Natural killer cell (primary cell): ENCODE measurements at regions not wholly inside any gene's neighbourhood (a gene's known extent, or its start where the extent isn't known, plus 50 kb on each side); places are given as distances from the start of the nearest gene placed in this dataset.

Experiments
- ATAC-seq, 3 donors: fragments of 150-1000 bp in 2 of 3; fragments of 200-7000 bp in 1 of 3; cut with Tn5 transposase; 1 replicate in 1 of 3; 2 replicates in 2 of 3; pipeline ENCODE4 v1.10.0; 2021; ENCODE audit warnings: mild to moderate bottlenecking in 2 of 3, moderate library complexity in 2 of 3
- DNase-seq, 2 donors: peaks; one replicate each; pipeline versions ENCODE4 v3.0.0 to v3.0.0-alpha.2; 2013 to 2021; ENCODE audit warnings: mixed read lengths in 1 of 2
- H3K27ac ChIP-seq: one replicate; pipeline ENCODE4 v1.5.1; 2013; ENCODE audit warnings: mild to moderate bottlenecking, low read length
- H3K27me3 ChIP-seq: one replicate; pipeline ENCODE4 v1.6.1; 2013; ENCODE audit warnings: low read length; ENCODE audit not compliant: control insufficient read depth, insufficient read depth
- H3K36me3 ChIP-seq: one replicate; pipeline ENCODE4 v1.6.1; 2013; ENCODE audit warnings: low read length; ENCODE audit not compliant: control insufficient read depth, insufficient read depth
- H3K4me1 ChIP-seq: one replicate; pipeline ENCODE4 v1.6.1; 2013; ENCODE audit warnings: low read length; ENCODE audit not compliant: control insufficient read depth, insufficient read depth
- H3K4me3 ChIP-seq: one replicate; pipeline ENCODE4 v1.5.1; 2013; ENCODE audit warnings: low read length
- H3K9me3 ChIP-seq: one replicate; pipeline ENCODE4 v1.6.1; 2013; ENCODE audit warnings: low read length; ENCODE audit not compliant: control insufficient read depth, insufficient read depth
- H3K27ac Mint-ChIP-seq, 2 donors: one replicate each; pipeline ENCODE4 v1.8.0; 2022; ENCODE audit warnings: mild to moderate bottlenecking in 2 of 2, mixed read lengths in 2 of 2, moderate library complexity in 1 of 2
- H3K27me3 Mint-ChIP-seq, 2 donors: one replicate each; pipeline ENCODE4 v1.8.0; 2022; ENCODE audit warnings: low read depth in 2 of 2, mixed read lengths in 2 of 2
- H3K36me3 Mint-ChIP-seq: one replicate; pipeline ENCODE4 v1.8.0; 2022; ENCODE audit warnings: mixed read lengths
- H3K4me1 Mint-ChIP-seq, 2 donors: one replicate each; pipeline ENCODE4 v1.8.0; 2022; ENCODE audit warnings: mixed read lengths in 2 of 2
- H3K4me3 Mint-ChIP-seq: one replicate; pipeline ENCODE4 v1.8.0; 2022; ENCODE audit warnings: mild to moderate bottlenecking, moderate library complexity, mixed read lengths
- H3K9me3 Mint-ChIP-seq, 2 donors: one replicate each; pipeline ENCODE4 v1.8.0; 2022; ENCODE audit warnings: mixed read lengths in 2 of 2
- CTCF ChIP-seq: fragments of 200-600 bp; IDR thresholded peaks from one replicate; pipeline ENCODE4 v1.8.0; 2022; ENCODE audit warnings: antibody characterized with exemption
- WGBS: methylation state at CpG from one replicate; pipeline ENCODE4 v1.1.7; 2013; ENCODE audit warnings: missing lambda C conversion rate; ENCODE audit not compliant: insufficient coverage; 5-methylcytosine and 5-hydroxymethylcytosine counted together
- intact Hi-C: fragments of 100-400 bp; cut with micrococcal nuclease; formaldehyde crosslinking; loops from one replicate; pipeline ENCODE4 v1.14.2; 2022

GRCh38 chr22:23384923-23385677 lies 195.0 kb downstream of the IGLL1 start:
- Mint-ChIP-seq H3K4me3 (no peak overlapping the region), H3K36me3 (no peaks in the 10 kb centered on the region), H3K27ac (no peak overlapping the region), H3K4me1 (peaks cover 6 to 9% of the 10 kb centered on the region in 2 donors), H3K9me3 (peaks cover 0 to 5% of the 10 kb centered on the region in 2 donors), H3K27me3 (peaks cover 0 to 6% of the 10 kb centered on the region in 2 donors)
- Histone ChIP-seq H3K9me3 (no peaks in the 10 kb centered on the region), H3K27ac (no peak overlapping the region), H3K36me3 (no peaks in the 10 kb centered on the region), H3K27me3 (no peaks in the 10 kb centered on the region), H3K4me1 (peaks cover 3% of the 10 kb centered on the region), H3K4me3 (no peak overlapping the region)
- no peak for DNase-seq
- intact Hi-C loops: loop anchor here (5.0 kb wide), 2 partner anchors 152 to 208 kb away; no protein-coding TSS in a partner anchor
- 81% methylated on average over 14 of the region's 14 CpGs for WGBS
- no peak for TF ChIP-seq CTCF
- ATAC-seq: no peak

GRCh38 chr22:23384431-23384830 lies 195.7 kb downstream of the IGLL1 start:
- H3K4me3 ChIP-seq: no peak overlapping the region
- H3K9me3 ChIP-seq: no peaks in the 10 kb centered on the region
- no peak for ATAC-seq
- no peak overlapping the region for H3K4me3 Mint-ChIP-seq
- no peaks in the 10 kb centered on the region for H3K27me3 ChIP-seq
- peaks cover 6 to 9% of the 10 kb centered on the region in 2 donors for H3K4me1 Mint-ChIP-seq
- H3K27me3 Mint-ChIP-seq: peaks cover 0 to 6% of the 10 kb centered on the region in 2 donors
- H3K4me1 ChIP-seq: peaks cover 3% of the 10 kb centered on the region
- intact Hi-C loops: loop anchor here (5.0 kb wide), 1 partner anchor 207 kb away; no protein-coding TSS in a partner anchor
- H3K27ac ChIP-seq: no peak overlapping the region
- no peaks in the 10 kb centered on the region for H3K36me3 Mint-ChIP-seq
- no peak for DNase-seq
- H3K27ac Mint-ChIP-seq: no peak overlapping the region
- no peak for TF ChIP-seq CTCF
- peaks cover 0 to 5% of the 10 kb centered on the region in 2 donors for H3K9me3 Mint-ChIP-seq
- WGBS: 49% methylated on average over 10 of the region's 10 CpGs
- H3K36me3 ChIP-seq: no peaks in the 10 kb centered on the region

GRCh38 chr22:23383491-23384361 lies 196.4 kb downstream of the IGLL1 start:
- no peak overlapping the region for H3K4me3 ChIP-seq
- Mint-ChIP-seq H3K4me1 (peaks cover 6 to 9% of the 10 kb centered on the region in 2 donors), H3K36me3 (no peaks in the 10 kb centered on the region), H3K27ac (no peak overlapping the region), H3K4me3 (no peak overlapping the region), H3K27me3 (peaks cover 0 to 6% of the 10 kb centered on the region in 2 donors), H3K9me3 (peaks cover 0 to 5% of the 10 kb centered on the region in 2 donors)
- no peak for TF ChIP-seq CTCF
- 41% methylated on average over 23 of the region's 23 CpGs for WGBS
- no peak for DNase-seq
- no peak overlapping the region for H3K27ac ChIP-seq
- no peaks in the 10 kb centered on the region for H3K36me3 ChIP-seq
- ATAC-seq: no peak
- H3K9me3 ChIP-seq: no peaks in the 10 kb centered on the region
- H3K4me1 ChIP-seq: peaks cover 3% of the 10 kb centered on the region
- intact Hi-C loops: loop anchor here (5.0 kb wide), 1 partner anchor 206 kb away; no protein-coding TSS in a partner anchor
- H3K27me3 ChIP-seq: no peaks in the 10 kb centered on the region
